CD14-positive monocyte (primary cell): ENCODE measurements at regions not wholly inside any gene's neighbourhood (a gene's known extent, or its start where the extent isn't known, plus 50 kb on each side); places are given as distances from the start of the nearest gene placed in this dataset.

Experiments
- DNase-seq, 3 donors: peaks; one replicate each; pipeline ENCODE4 v3.0.0-alpha.2; 2011 to 2022
- H2AFZ ChIP-seq: 2 replicates; pipeline ENCODE4 v1.6.0; 2012; ENCODE audit warnings: mild to moderate bottlenecking, low read depth, low read length, inconsistent platforms; ENCODE audit not compliant: insufficient read depth, poor library complexity, severe bottlenecking
- H3K27ac ChIP-seq, 2 donors: 1 replicate in 1 of 2; 2 replicates in 1 of 2; pipeline ENCODE4 v1.5.1; 2012 to 2013; ENCODE audit warnings: low read length in 2 of 2, control low read depth in 1 of 2, inconsistent platforms in 1 of 2, low read depth in 1 of 2, mild to moderate bottlenecking in 1 of 2
- H3K27me3 ChIP-seq, 2 donors: one replicate each; pipeline versions ENCODE4 v1.6.0 to v1.6.1; 2011 to 2013; ENCODE audit warnings: low read length in 2 of 2; ENCODE audit not compliant: control insufficient read depth in 2 of 2, insufficient read depth in 2 of 2
- H3K36me3 ChIP-seq, 2 donors: replicated peaks in 1 of 2; 1 replicate in 1 of 2; 2 replicates in 1 of 2; pipeline versions ENCODE4 v1.5.1 to v1.6.1; 2012 to 2013; ENCODE audit warnings: low read length in 2 of 2, control low read depth in 1 of 2, inconsistent platforms in 1 of 2, mild to moderate bottlenecking in 1 of 2; ENCODE audit not compliant: insufficient read depth in 2 of 2, control insufficient read depth in 1 of 2
- H3K4me1 ChIP-seq, 2 donors: 1 replicate in 1 of 2; 2 replicates in 1 of 2; pipeline versions ENCODE4 v1.5.1 to v1.6.1; 2012 to 2013; ENCODE audit warnings: low read length in 2 of 2, control low read depth in 1 of 2, inconsistent platforms in 1 of 2, mild to moderate bottlenecking in 1 of 2, moderate library complexity in 1 of 2; ENCODE audit not compliant: insufficient read depth in 2 of 2, control insufficient read depth in 1 of 2
- H3K4me2 ChIP-seq: replicated peaks from 2 replicates; pipeline ENCODE3; 2012; ENCODE audit warnings: low read length, moderate library complexity, mild to moderate bottlenecking; ENCODE audit not compliant: poor library complexity, severe bottlenecking; ENCODE audit errors: extremely low read depth
- H3K4me3 ChIP-seq, 3 experiments: fragments of 200-600 bp in 1 of 3; sonication (generic) in 1 of 3; replicated peaks in 1 of 3; 1 replicate in 2 of 3; 2 replicates in 1 of 3; pipeline ENCODE4 v1.5.1; 2011 to 2013; ENCODE audit warnings: low read length in 3 of 3, mild to moderate bottlenecking in 3 of 3, control low read depth in 2 of 3, low read depth in 2 of 3, inconsistent platforms in 1 of 3, moderate library complexity in 1 of 3
- H3K79me2 ChIP-seq: 2 replicates; pipeline ENCODE4 v1.6.0; 2012; ENCODE audit warnings: mild to moderate bottlenecking, control low read depth, inconsistent platforms, low read length, moderate library complexity; ENCODE audit not compliant: insufficient read depth
- H3K9ac ChIP-seq: 2 replicates; pipeline ENCODE4 v1.6.0; 2017; ENCODE audit warnings: low read length, mild to moderate bottlenecking; ENCODE audit not compliant: insufficient read depth, poor library complexity, severe bottlenecking
- H3K9me3 ChIP-seq, 2 donors: replicated peaks in 1 of 2; 1 replicate in 1 of 2; 2 replicates in 1 of 2; pipeline versions ENCODE4 v1.5.1 to v1.6.1; 2012 to 2013; ENCODE audit warnings: low read length in 2 of 2, control low read depth in 1 of 2; ENCODE audit not compliant: control insufficient read depth in 1 of 2, insufficient read depth in 1 of 2
- H4K20me1 ChIP-seq: 2 replicates; pipeline ENCODE4 v1.6.0; 2012; ENCODE audit warnings: mild to moderate bottlenecking, low read length, control low read depth, moderate library complexity; ENCODE audit not compliant: insufficient read depth
- H3K27ac Mint-ChIP-seq, 7 donors: one replicate each; pipeline ENCODE4 v1.8.0; 2020; ENCODE audit warnings: mild to moderate bottlenecking in 7 of 7, mixed read lengths in 7 of 7, moderate library complexity in 6 of 7, inconsistent platforms in 2 of 7
- H3K27me3 Mint-ChIP-seq, 3 donors: one replicate each; pipeline ENCODE4 v1.8.0; 2021 to 2022; ENCODE audit warnings: low read depth in 3 of 3, mild to moderate bottlenecking in 3 of 3, mixed read lengths in 3 of 3, moderate library complexity in 3 of 3, inconsistent platforms in 1 of 3
- H3K36me3 Mint-ChIP-seq, 2 donors: one replicate each; pipeline ENCODE4 v1.8.0; 2020; ENCODE audit warnings: mixed read lengths in 2 of 2, inconsistent platforms in 1 of 2, mild to moderate bottlenecking in 1 of 2
- H3K4me1 Mint-ChIP-seq: one replicate; pipeline ENCODE4 v1.8.0; 2020; ENCODE audit warnings: mild to moderate bottlenecking, mixed read lengths
- H3K4me3 Mint-ChIP-seq, 2 donors: one replicate each; pipeline ENCODE4 v1.8.0; 2020; ENCODE audit warnings: mild to moderate bottlenecking in 2 of 2, mixed read lengths in 2 of 2, moderate library complexity in 1 of 2
- H3K9me3 Mint-ChIP-seq, 7 donors: one replicate each; pipeline ENCODE4 v1.8.0; 2020 to 2022; ENCODE audit warnings: mixed read lengths in 7 of 7, mild to moderate bottlenecking in 6 of 7, moderate library complexity in 6 of 7, inconsistent platforms in 2 of 7
- WGBS: methylation state at CpG from one replicate; pipeline ENCODE4 v1.1.5; 2013; ENCODE audit warnings: missing lambda C conversion rate; ENCODE audit not compliant: insufficient coverage; 5-methylcytosine and 5-hydroxymethylcytosine counted together
- intact Hi-C, 2 donors: fragments of 100-400 bp; cut with micrococcal nuclease; formaldehyde crosslinking; loops; one replicate each; pipeline versions ENCODE4 v1.15.0 to v1.15.1; 2023
- TF ChIP-seq, protein P1 (sequence below): fragments of 200-600 bp; IDR thresholded peaks from one replicate; pipeline ENCODE4 v1.8.0; 2022; ENCODE audit warnings: antibody characterized with exemption, mild to moderate bottlenecking

DNA sequence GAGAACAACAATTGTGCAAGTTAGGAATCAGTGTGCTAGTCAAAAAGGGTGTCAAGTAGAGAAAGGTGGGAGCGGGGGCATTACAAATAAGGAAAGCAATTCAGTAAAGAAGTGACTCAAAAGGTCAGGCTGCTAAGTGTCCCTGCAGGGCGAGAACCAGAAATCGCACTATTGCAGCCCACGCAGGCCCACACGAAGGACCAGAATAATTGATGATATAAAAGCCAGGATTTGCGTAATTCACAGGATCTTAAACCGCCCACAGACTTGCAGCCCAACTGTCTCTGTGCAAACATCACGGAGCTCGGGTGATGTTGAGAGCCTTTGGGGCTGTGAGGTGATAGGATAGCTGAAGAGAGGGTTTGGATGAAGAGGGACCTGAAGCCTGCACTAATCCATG is 349.0 kb downstream of the BRINP1 start:
- Histone ChIP-seq H3K27ac (no peak overlapping the region), H3K9ac (no peak overlapping the region), H3K79me2 (no peaks in the 10 kb centered on the region), H3K9me3 (no peaks in the 10 kb centered on the region), H2AFZ (no peak overlapping the region), H3K4me2 (no peak overlapping the region), H4K20me1 (no peaks in the 10 kb centered on the region), H3K36me3 (no peaks in the 10 kb centered on the region), H3K27me3 (no peaks in the 10 kb centered on the region), H3K4me1 (no peaks in the 10 kb centered on the region), H3K4me3 (no peak overlapping the region)
- intact Hi-C loops = no loop called here
- 88% methylated on average over 9 of the region's 9 CpGs for WGBS
- Mint-ChIP-seq H3K4me1 (no peaks in the 10 kb centered on the region), H3K9me3 (peaks cover 0 to 6% (median 1%) of the 10 kb centered on the region in 7 donors), H3K27ac (no peak overlapping the region), H3K4me3 (no peak overlapping the region), H3K36me3 (no peaks in the 10 kb centered on the region), H3K27me3 (peaks cover 0 to 2% (median 0%) of the 10 kb centered on the region in 3 donors)
- TF ChIP-seq, protein P1, sequence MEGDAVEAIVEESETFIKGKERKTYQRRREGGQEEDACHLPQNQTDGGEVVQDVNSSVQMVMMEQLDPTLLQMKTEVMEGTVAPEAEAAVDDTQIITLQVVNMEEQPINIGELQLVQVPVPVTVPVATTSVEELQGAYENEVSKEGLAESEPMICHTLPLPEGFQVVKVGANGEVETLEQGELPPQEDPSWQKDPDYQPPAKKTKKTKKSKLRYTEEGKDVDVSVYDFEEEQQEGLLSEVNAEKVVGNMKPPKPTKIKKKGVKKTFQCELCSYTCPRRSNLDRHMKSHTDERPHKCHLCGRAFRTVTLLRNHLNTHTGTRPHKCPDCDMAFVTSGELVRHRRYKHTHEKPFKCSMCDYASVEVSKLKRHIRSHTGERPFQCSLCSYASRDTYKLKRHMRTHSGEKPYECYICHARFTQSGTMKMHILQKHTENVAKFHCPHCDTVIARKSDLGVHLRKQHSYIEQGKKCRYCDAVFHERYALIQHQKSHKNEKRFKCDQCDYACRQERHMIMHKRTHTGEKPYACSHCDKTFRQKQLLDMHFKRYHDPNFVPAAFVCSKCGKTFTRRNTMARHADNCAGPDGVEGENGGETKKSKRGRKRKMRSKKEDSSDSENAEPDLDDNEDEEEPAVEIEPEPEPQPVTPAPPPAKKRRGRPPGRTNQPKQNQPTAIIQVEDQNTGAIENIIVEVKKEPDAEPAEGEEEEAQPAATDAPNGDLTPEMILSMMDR = no peak
- DNase-seq = no peak

DNA sequence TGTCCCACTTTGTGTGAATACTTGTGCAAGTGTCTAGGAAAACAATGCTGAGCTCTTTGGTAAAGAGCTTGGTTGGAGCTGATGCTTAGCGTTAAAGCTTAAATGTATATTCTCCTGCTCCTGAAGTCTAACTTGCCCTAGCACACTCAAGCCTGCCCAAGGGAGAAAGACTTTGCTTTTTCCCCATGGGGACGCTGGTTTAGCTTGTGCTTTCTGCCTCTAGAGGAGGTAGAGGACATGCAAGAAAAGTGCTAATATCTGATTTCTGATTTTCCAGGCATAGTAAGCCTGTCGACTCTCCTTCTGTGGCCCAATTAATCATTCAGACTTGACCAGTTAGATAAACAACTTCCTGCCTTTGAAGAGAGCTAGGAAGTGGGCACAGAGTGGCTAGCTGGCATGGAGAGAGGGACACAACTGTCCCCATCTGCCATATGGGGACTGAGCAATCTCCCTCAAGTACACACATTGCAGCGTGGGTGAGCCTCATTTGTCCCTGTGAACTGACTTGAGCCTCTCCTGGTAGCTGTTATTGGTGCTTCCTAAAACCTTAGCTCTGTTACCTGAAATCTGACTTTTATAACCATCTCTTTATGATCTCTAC is 348.4 kb downstream of the BRINP1 start:
- Mint-ChIP-seq H3K9me3 (peaks cover 0 to 6% (median 1%) of the 10 kb centered on the region in 7 donors), H3K36me3 (no peaks in the 10 kb centered on the region), H3K4me3 (no peak overlapping the region), H3K27ac (no peak overlapping the region), H3K4me1 (no peaks in the 10 kb centered on the region), H3K27me3 (peaks cover 0 to 2% (median 0%) of the 10 kb centered on the region in 3 donors)
- Histone ChIP-seq H3K4me3 (no peak overlapping the region), H2AFZ (no peak overlapping the region), H3K27ac (no peak overlapping the region), H3K79me2 (no peaks in the 10 kb centered on the region), H3K9me3 (no peaks in the 10 kb centered on the region), H3K27me3 (no peaks in the 10 kb centered on the region), H4K20me1 (no peaks in the 10 kb centered on the region), H3K9ac (no peak overlapping the region), H3K4me1 (no peaks in the 10 kb centered on the region), H3K36me3 (no peaks in the 10 kb centered on the region), H3K4me2 (no peak overlapping the region)
- TF ChIP-seq, protein P1 = no peak
- intact Hi-C loops = no loop called here
- DNase-seq = no peak
- 58% methylated on average over 2 of the region's 4 CpGs for WGBS
